Fibroblast of the aortic adventitia (primary cell): ENCODE measurements at regions not wholly inside any gene's neighbourhood (a gene's known extent, or its start where the extent isn't known, plus 50 kb on each side); places are given as distances from the start of the nearest gene placed in this dataset.

ENCODE experiments used
- DNase-seq: peaks from one replicate; pipeline ENCODE4 v3.0.0-alpha.2; 2010; ENCODE audit warnings: low read depth
- H3K4me3 ChIP-seq: 2 replicates; pipeline ENCODE4 v1.5.1; 2011; ENCODE audit warnings: low read depth, mild to moderate bottlenecking, control low read depth, low read length, moderate library complexity
- TF ChIP-seq, protein P1 (sequence below): IDR thresholded peaks from 2 replicates; pipeline ENCODE4 v1.5.1; 2011; ENCODE audit warnings: mild to moderate bottlenecking, low read length, control low read depth, inconsistent platforms; ENCODE audit not compliant: insufficient read depth

DNA sequence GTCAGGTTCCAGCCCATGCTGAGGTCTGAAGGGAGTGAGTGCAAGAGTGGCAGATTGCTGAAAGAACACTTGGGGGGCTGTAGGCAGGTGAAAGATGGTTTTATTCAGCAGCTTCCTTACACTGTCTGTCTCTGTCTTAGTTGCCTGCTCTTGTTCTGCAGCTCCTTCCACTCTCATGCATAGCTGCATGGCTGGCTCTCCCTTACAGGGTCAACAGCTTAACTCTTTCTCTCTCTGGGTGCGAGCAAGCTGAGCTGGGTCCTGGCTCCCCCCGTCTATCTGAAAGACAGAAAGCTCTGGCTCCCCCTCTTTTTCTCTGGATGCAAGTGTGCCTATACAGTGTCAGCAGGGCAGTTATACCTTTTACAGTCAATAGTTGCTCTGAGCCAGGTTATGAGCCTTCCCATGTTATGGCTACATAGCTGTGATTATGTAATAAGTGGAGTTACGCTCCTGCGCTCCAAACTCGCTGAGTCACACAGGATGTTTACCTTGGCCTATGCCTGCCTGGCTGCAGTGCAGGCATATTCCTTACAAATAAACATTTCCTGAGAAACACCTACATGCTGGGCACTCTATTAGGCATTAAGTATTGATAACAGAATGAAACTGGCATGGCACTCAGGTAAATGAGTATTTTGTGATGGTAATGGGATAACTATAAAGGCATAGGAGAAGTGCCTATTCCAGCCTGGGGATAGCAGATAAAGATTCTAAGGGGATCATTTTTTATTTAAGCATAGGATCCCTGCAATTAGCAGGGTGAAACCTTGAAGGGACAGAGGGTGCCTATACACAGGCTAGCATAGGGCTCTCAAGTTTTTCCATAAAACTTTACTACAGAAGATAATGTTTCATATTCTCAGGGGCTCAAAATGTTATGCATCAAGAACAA, 826.9 kb upstream of the PCDH9 start:
- TF ChIP-seq, protein P1, sequence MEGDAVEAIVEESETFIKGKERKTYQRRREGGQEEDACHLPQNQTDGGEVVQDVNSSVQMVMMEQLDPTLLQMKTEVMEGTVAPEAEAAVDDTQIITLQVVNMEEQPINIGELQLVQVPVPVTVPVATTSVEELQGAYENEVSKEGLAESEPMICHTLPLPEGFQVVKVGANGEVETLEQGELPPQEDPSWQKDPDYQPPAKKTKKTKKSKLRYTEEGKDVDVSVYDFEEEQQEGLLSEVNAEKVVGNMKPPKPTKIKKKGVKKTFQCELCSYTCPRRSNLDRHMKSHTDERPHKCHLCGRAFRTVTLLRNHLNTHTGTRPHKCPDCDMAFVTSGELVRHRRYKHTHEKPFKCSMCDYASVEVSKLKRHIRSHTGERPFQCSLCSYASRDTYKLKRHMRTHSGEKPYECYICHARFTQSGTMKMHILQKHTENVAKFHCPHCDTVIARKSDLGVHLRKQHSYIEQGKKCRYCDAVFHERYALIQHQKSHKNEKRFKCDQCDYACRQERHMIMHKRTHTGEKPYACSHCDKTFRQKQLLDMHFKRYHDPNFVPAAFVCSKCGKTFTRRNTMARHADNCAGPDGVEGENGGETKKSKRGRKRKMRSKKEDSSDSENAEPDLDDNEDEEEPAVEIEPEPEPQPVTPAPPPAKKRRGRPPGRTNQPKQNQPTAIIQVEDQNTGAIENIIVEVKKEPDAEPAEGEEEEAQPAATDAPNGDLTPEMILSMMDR: no peak
- H3K4me3 ChIP-seq: no peak overlapping the region
- no peak for DNase-seq

DNA sequence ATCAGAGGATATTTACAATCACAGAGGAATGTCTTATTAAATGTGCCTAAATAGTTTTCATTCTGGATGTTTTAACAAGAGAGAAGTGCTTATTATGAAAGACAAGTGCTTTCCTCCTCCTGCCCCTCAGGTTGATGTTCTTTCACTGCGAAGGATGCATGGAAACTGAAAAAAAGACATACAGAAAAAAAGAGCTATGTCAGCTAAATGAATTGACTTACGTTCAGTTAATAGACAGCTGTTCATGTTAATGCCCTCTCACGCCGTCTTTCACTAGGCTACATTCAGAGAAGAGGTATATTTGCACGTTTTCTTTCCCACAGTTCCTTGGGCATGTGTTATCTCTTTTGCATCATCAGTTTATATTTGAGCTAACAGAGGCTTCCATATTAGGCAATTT, 821.8 kb upstream of the PCDH9 start:
- DNase-seq: no peak
- no peak overlapping the region for H3K4me3 ChIP-seq
- TF ChIP-seq, protein P1: no peak

DNA sequence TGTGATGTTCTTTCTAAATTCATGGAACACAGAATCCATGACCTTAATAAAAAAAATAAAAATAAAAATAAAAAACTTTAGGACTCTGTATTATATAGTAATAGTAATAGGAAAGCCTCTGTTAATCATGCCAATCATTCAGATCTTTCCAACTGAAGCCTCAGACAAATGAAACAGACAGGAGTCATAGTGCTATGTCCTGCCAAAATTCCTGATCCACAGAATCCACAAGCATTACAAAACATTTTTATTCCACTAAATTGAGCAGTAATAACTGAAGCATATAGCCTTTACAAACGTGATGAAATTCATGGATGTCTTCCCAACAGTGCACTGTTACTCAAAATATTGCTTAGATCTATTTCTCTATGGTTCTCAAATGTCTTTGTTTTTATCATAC, 820.6 kb upstream of the PCDH9 start:
- no peak overlapping the region for H3K4me3 ChIP-seq
- TF ChIP-seq, protein P1: no peak
- DNase-seq: no peak

DNA sequence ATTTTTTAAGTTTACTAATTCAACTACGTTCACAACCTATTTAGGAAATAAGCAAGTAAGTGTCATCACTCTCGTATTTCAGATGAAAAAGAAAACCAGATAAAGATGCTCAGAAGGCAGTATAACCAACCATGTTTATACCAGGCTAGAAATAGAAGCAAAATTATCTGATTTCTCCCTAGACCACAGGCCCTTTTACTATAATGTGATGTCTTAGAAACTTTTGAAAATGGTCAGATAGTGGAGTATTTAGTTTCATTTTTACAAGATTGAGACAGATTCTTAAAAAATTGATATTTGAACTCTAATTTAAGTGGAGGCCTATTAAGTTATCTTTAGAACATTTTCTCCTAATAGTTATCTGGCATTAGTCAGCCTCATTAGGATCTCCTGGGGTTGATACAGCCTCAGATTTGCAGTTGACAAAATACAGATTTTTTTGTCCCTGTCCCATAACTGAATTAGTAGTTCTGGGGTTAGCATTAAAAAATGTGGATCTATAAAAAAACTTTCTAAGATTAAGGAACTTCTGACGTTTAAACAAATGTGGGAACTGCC, 818.7 kb upstream of the PCDH9 start:
- TF ChIP-seq, protein P1: no peak
- no peak overlapping the region for H3K4me3 ChIP-seq

GRCh38 chr13:68047889-68048288, 817.8 kb upstream of the PCDH9 start:
- H3K4me3 ChIP-seq: no peak overlapping the region
- DNase-seq: no peak
- TF ChIP-seq, protein P1: no peak

More for the DNA sequence above, 818.7 kb upstream of the PCDH9 start:
- no peak for DNase-seq

DNA sequence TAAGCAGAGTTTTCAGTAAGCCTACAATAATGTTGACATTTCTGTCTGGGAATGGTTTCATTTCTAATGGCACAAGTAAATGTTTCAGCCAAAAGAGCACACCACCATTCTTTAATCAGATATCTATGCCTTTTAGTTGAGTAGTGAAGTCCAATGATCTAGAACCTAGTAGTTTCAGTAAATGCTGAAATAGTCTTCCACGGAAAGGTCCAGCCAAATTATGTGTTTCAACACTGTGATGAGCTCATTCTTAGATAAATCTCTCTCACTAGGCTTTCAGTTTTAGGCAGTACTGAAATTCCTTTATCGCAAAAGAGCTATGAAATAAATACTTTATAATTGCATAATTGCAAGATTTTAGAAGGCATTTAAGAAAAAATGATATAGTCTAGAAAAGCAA, 816.8 kb upstream of the PCDH9 start:
- TF ChIP-seq, protein P1: no peak
- H3K4me3 ChIP-seq: no peak overlapping the region
- DNase-seq: no peak
